Progenitor cell of endocrine pancreas (in vitro differentiated cells): ENCODE measurements at regions not wholly inside any gene's neighbourhood (a gene's known extent, or its start where the extent isn't known, plus 50 kb on each side); places are given as distances from the start of the nearest gene placed in this dataset.

Experiments
- DNase-seq: peaks from one replicate; pipeline ENCODE4 v3.0.0; 2021; ENCODE audit warnings: low spot score; ENCODE audit not compliant: unreplicated experiment
- H3K27ac Mint-ChIP-seq: 2 replicates; pipeline ENCODE4 v1.8.0; 2021; ENCODE audit warnings: mild to moderate bottlenecking, moderate library complexity, mixed read lengths
- H3K27me3 Mint-ChIP-seq: 2 replicates; pipeline ENCODE4 v1.8.0; 2021; ENCODE audit warnings: mixed read lengths
- H3K36me3 Mint-ChIP-seq: 2 replicates; pipeline ENCODE4 v1.8.0; 2022; ENCODE audit warnings: mixed read lengths; ENCODE audit not compliant: insufficient read depth
- H3K4me1 Mint-ChIP-seq: 2 replicates; pipeline ENCODE4 v1.8.0; 2021; ENCODE audit warnings: low read depth, mixed read lengths
- H3K4me3 Mint-ChIP-seq: 2 replicates; pipeline ENCODE4 v1.8.0; 2021; ENCODE audit warnings: low read depth, mild to moderate bottlenecking, moderate library complexity, mixed read lengths
- H3K9me3 Mint-ChIP-seq: 2 replicates; pipeline ENCODE4 v1.8.0; 2021; ENCODE audit warnings: low read depth, mixed read lengths
- TF ChIP-seq, protein P1 (sequence below): fragments of 200-600 bp; sonication (generic); IDR thresholded peaks from one replicate; pipeline ENCODE4 v1.5.0; 2021; ENCODE audit warnings: antibody characterized with exemption, mild to moderate bottlenecking; ENCODE audit not compliant: unreplicated experiment

- Mint-ChIP-seq H3K4me1 (no peaks in the 10 kb centered on the region), H3K9me3 (peaks cover 15% of the 10 kb centered on the region), H3K27me3 (no peaks in the 10 kb centered on the region), H3K27ac (no peak overlapping the region), H3K4me3 (no peak overlapping the region), H3K36me3 (no peaks in the 10 kb centered on the region)
- DNase-seq: no peak
- TF ChIP-seq, protein P1, sequence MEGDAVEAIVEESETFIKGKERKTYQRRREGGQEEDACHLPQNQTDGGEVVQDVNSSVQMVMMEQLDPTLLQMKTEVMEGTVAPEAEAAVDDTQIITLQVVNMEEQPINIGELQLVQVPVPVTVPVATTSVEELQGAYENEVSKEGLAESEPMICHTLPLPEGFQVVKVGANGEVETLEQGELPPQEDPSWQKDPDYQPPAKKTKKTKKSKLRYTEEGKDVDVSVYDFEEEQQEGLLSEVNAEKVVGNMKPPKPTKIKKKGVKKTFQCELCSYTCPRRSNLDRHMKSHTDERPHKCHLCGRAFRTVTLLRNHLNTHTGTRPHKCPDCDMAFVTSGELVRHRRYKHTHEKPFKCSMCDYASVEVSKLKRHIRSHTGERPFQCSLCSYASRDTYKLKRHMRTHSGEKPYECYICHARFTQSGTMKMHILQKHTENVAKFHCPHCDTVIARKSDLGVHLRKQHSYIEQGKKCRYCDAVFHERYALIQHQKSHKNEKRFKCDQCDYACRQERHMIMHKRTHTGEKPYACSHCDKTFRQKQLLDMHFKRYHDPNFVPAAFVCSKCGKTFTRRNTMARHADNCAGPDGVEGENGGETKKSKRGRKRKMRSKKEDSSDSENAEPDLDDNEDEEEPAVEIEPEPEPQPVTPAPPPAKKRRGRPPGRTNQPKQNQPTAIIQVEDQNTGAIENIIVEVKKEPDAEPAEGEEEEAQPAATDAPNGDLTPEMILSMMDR: no peak
These were observed 199.3 kb downstream of the PCDH18 start for GRCh38 chr4:137333031-137333430.

GRCh38 chr4:137312257-137312656 lies 220.0 kb downstream of the PCDH18 start:
- TF ChIP-seq, protein P1: no peak
- no peak for DNase-seq
- H3K27ac Mint-ChIP-seq: no peak overlapping the region
- H3K9me3 Mint-ChIP-seq: no peaks in the 10 kb centered on the region
- no peaks in the 10 kb centered on the region for H3K36me3 Mint-ChIP-seq
- H3K4me1 Mint-ChIP-seq: no peaks in the 10 kb centered on the region
- H3K4me3 Mint-ChIP-seq: no peak overlapping the region
- no peaks in the 10 kb centered on the region for H3K27me3 Mint-ChIP-seq

- H3K9me3 Mint-ChIP-seq: no peaks in the 10 kb centered on the region
- no peak for DNase-seq
- H3K27ac Mint-ChIP-seq: no peak overlapping the region
- no peaks in the 10 kb centered on the region for H3K36me3 Mint-ChIP-seq
- peaks cover 4% of the 10 kb centered on the region for H3K4me1 Mint-ChIP-seq
- H3K4me3 Mint-ChIP-seq: no peak overlapping the region
- no peaks in the 10 kb centered on the region for H3K27me3 Mint-ChIP-seq
- TF ChIP-seq, protein P1: no peak
These were observed 221.5 kb downstream of the PCDH18 start for GRCh38 chr4:137310593-137311490.

- DNase-seq: no peak
- Mint-ChIP-seq H3K27ac (no peak overlapping the region), H3K4me1 (peaks cover 4% of the 10 kb centered on the region), H3K9me3 (no peaks in the 10 kb centered on the region), H3K36me3 (no peaks in the 10 kb centered on the region), H3K4me3 (no peak overlapping the region), H3K27me3 (no peaks in the 10 kb centered on the region)
- TF ChIP-seq, protein P1: no peak
These were observed 222.1 kb downstream of the PCDH18 start for GRCh38 chr4:137310166-137310565.

DNA sequence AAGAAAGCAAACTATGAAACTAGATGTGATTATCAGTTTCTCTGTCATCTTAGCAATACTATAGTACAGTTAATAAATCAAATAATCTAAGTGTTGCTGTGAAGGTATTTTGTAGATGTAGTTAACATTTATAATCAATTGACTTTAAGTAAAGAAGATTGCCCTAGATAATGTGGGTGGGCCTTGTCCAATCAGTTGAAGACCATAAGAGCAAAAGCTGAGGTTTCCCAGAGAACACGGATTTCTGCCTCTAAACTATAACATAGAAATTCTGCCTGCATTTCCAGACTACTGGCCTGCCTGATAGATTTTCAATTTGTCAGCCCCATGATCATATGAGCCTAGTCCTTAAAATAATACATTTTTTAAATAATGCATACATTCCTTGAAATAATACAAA lies 222.9 kb downstream of the PCDH18 start:
- Mint-ChIP-seq H3K27ac (no peak overlapping the region), H3K4me1 (peaks cover 4% of the 10 kb centered on the region), H3K4me3 (no peak overlapping the region), H3K9me3 (no peaks in the 10 kb centered on the region), H3K27me3 (no peaks in the 10 kb centered on the region), H3K36me3 (no peaks in the 10 kb centered on the region)
- TF ChIP-seq, protein P1: no peak
- DNase-seq: no peak
